ENCODE measurements at regions not wholly inside any gene's neighbourhood (a gene's known extent, or its start where the extent isn't known, plus 50 kb on each side); places are given as distances from the start of the nearest gene placed in this dataset.

- H3K4me3 ChIP-seq (ENCODE audit: low read depth, low read length): no peak overlapping the region
- TF ChIP-seq CTCF (IDR thresholded peaks at IDR 0.05; ENCODE audit: borderline replicate concordance, insufficient read depth, low read depth, low read length): no peak
These were observed 222.6 kb upstream of the SPRED2 start for GRCh38 chr2:65655000-65655399.

GRCh38 chr2:65654496-65654895 is 222.1 kb upstream of the SPRED2 start:
- no peak for TF ChIP-seq CTCF (IDR thresholded peaks at IDR 0.05; ENCODE audit: borderline replicate concordance, insufficient read depth, low read depth, low read length)
- no peak overlapping the region for H3K4me3 ChIP-seq (ENCODE audit: low read depth, low read length)

DNA sequence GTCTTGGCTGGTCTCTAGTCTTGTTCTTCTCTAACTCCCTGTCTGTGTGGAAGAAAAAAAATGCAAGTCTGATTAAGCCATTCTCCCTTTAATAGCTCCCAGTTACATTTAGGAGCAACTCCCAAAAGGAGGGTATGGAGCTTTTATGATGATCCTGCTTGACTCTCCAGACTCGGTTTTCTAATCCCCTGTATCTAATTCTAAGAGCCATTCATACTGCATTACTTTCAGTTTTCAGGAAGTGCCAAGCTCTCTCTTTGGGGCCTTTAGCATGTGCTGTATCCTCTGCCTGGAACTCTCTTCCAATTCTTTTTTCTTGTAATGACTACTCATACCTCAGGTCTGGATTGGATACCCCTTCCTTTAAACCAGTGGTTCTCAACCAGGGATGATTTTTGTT is 219.7 kb upstream of the SPRED2 start:
- no peak for TF ChIP-seq CTCF (IDR thresholded peaks at IDR 0.05; ENCODE audit: borderline replicate concordance, insufficient read depth, low read depth, low read length)
- no peak overlapping the region for H3K4me3 ChIP-seq (ENCODE audit: low read depth, low read length)

DNA sequence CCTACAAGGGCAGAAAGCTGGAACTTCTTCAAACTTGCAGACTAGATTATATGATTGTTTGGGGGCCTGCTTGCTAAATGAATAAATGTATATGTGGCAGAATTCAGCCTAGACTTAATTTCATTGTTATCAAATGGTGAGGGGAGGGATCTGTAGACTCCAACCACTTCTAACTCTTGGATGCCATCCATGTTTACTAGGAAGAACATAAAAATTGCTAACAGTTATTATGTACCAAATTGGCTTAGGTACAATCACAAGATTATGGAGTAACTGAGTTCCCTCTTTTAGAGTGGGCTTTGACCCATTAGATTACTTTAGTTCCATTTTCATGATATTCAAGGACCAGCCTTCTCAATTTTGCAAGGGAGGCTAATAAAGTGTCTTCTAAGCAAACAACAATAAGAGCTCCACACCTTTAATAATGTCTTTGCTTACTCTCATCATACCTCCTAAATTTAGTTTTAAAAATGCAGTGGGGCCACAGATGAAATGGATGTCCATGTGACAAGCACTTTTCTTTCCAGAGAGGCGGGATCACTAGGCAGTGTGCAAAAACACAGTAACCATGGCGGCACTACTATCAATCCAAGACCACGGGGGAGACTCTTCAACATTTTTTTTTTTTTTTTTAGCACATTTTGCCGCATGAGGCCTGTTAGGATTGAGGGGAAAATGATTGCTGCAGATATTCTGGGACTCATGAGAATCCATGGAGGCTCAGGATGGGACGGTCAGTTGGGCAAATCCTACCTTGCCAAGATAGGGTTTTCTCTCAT is 217.6 kb upstream of the SPRED2 start:
- no peak for TF ChIP-seq CTCF (IDR thresholded peaks at IDR 0.05; ENCODE audit: borderline replicate concordance, insufficient read depth, low read depth, low read length)
- H3K4me3 ChIP-seq (ENCODE audit: low read depth, low read length): no peak overlapping the region

GRCh38 chr2:65647249-65647842 is 214.9 kb upstream of the SPRED2 start:
- no peak overlapping the region for H3K4me3 ChIP-seq (ENCODE audit: low read depth, low read length)
- TF ChIP-seq CTCF (IDR thresholded peaks at IDR 0.05; ENCODE audit: borderline replicate concordance, insufficient read depth, low read depth, low read length): no peak

DNA sequence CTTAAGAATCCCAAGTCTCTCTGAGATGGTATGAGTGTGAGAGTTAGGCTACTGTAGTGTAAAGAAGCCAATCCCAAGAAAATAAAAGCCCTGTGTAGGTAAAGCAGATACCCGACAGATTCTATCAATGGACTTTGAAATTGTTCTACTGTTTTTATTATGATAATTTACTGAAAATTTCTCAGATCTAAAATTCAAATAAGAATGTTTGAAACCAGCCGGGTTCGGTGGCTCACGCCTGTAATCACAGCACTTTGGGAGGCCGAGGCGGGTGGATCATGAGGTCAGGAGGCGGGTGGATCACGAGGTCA is 208.3 kb upstream of the SPRED2 start:
- no peak for TF ChIP-seq CTCF (IDR thresholded peaks at IDR 0.05; ENCODE audit: borderline replicate concordance, insufficient read depth, low read depth, low read length)
- no peak overlapping the region for H3K4me3 ChIP-seq (ENCODE audit: low read depth, low read length)
